Type B pancreatic cell (in vitro differentiated cells): ENCODE measurements at regions not wholly inside any gene's neighbourhood (a gene's known extent, or its start where the extent isn't known, plus 50 kb on each side); places are given as distances from the start of the nearest gene placed in this dataset.

ENCODE experiments used
- DNase-seq: peaks from one replicate; pipeline ENCODE4 v3.0.0; 2021; ENCODE audit warnings: mixed read lengths; ENCODE audit not compliant: unreplicated experiment; ENCODE audit errors: extremely low spot score
- H3K27ac Mint-ChIP-seq: 2 replicates; pipeline ENCODE4 v1.8.0; 2021; ENCODE audit warnings: mild to moderate bottlenecking, mixed read lengths
- H3K27me3 Mint-ChIP-seq: 2 replicates; pipeline ENCODE4 v1.8.0; 2021; ENCODE audit warnings: mixed read lengths
- H3K36me3 Mint-ChIP-seq: 2 replicates; pipeline ENCODE4 v1.8.0; 2021; ENCODE audit warnings: mixed read lengths
- H3K4me1 Mint-ChIP-seq: one replicate; pipeline ENCODE4 v1.8.0; 2021; ENCODE audit warnings: mixed read lengths; ENCODE audit not compliant: unreplicated experiment
- H3K4me3 Mint-ChIP-seq: 2 replicates; pipeline ENCODE4 v1.8.0; 2021; ENCODE audit warnings: mild to moderate bottlenecking, mixed read lengths
- H3K9me3 Mint-ChIP-seq: 2 replicates; pipeline ENCODE4 v1.8.0; 2021; ENCODE audit warnings: mixed read lengths
- TF ChIP-seq, protein P1 (sequence below): fragments of 200-600 bp; sonication (generic); conservative IDR thresholded peaks from 2 replicates; pipeline ENCODE4 v1.5.0; 2021; ENCODE audit warnings: antibody characterized with exemption, mild to moderate bottlenecking

DNA sequence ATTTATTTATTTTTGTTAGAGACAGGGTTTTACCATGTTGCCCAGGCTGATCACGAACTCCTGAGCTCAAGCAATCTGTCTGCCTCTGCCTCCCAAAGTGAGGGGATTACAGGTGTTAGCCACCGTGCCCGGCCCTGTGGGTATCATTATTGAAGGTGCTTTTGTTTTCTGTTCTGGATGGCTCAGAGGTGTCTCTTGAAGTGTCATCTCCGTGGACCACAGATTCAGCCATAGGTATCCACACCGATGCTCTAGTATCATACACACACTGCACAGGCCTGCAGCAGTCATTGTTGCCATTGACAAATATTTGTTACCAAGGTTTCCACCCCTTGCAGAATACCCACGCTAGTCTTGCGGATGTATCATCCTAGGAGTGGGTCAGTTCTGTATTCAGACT is 446.2 kb downstream of the XYLT1 start:
- H3K36me3 Mint-ChIP-seq: no peaks in the 10 kb centered on the region
- no peak overlapping the region for H3K4me3 Mint-ChIP-seq
- DNase-seq: no peak
- no peaks in the 10 kb centered on the region for H3K4me1 Mint-ChIP-seq
- H3K27ac Mint-ChIP-seq: no peak overlapping the region
- TF ChIP-seq, protein P1, sequence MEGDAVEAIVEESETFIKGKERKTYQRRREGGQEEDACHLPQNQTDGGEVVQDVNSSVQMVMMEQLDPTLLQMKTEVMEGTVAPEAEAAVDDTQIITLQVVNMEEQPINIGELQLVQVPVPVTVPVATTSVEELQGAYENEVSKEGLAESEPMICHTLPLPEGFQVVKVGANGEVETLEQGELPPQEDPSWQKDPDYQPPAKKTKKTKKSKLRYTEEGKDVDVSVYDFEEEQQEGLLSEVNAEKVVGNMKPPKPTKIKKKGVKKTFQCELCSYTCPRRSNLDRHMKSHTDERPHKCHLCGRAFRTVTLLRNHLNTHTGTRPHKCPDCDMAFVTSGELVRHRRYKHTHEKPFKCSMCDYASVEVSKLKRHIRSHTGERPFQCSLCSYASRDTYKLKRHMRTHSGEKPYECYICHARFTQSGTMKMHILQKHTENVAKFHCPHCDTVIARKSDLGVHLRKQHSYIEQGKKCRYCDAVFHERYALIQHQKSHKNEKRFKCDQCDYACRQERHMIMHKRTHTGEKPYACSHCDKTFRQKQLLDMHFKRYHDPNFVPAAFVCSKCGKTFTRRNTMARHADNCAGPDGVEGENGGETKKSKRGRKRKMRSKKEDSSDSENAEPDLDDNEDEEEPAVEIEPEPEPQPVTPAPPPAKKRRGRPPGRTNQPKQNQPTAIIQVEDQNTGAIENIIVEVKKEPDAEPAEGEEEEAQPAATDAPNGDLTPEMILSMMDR: no peak
- no peaks in the 10 kb centered on the region for H3K9me3 Mint-ChIP-seq
- no peaks in the 10 kb centered on the region for H3K27me3 Mint-ChIP-seq

DNA sequence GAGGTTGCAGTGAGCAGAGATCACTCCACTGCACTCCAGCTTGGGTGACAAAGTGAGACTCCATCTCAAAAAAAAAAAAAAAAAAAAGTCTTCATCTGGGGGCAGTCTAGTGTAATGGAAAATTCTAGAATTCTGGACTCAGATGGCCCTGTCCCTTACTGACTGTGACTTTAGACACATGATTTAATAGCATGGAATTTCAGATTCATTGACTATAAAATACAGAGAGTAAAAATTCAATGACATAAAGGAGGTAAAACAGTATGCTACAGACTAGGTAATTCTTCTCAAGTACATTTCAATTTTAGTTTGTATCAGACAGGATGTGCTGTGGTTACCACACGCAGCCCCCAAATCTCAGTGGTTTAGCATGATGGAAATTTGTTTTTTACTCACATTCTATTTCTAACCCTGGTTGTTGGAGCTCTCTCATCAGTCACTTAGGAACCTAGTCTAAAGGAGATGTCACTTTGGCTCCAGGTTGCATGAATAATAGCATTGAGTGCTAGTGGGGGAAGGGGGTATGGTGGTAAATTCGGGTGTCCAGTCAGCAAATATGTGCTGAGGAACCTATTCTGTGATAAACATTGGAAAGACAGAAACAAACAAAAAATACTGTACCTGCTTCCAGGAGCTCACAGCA is 444.0 kb downstream of the XYLT1 start:
- Mint-ChIP-seq H3K4me1 (no peaks in the 10 kb centered on the region), H3K9me3 (no peaks in the 10 kb centered on the region)

DNA sequence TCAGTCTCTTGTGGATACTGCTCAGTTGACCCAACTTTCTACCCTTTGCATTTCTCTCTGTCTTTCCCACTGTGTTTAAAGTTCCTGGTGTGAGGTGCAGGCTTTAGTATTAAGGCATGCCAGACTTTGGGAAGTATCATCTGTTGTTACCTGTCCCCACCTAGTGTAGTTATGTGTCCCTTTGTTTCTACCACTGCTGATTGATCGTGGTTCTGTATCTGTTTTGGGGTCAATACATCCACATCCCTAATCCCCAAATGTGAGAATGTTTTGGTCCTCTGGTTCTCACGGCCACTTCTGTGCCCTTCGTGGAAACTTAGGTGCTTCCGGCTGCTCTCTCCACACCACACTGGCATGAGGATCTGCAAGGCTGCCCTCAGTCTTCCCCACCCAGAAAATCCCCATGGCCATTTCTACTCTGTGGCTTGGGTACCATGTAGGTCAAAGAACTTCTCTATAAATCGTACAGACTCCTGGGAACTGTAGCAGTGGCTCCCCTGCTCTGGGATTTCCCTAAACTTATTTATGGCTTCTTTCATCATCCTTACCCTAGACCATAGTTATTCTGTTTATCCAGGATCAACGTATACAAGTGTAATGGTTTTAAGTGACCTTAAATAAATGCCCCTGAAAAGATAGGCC is 443.2 kb downstream of the XYLT1 start:
- Mint-ChIP-seq H3K36me3 (no peaks in the 10 kb centered on the region), H3K27me3 (no peaks in the 10 kb centered on the region), H3K4me1 (no peaks in the 10 kb centered on the region), H3K4me3 (no peak overlapping the region), H3K27ac (no peak overlapping the region), H3K9me3 (no peaks in the 10 kb centered on the region)
- TF ChIP-seq, protein P1: no peak
- no peak for DNase-seq

More for the DNA sequence above, 444.0 kb downstream of the XYLT1 start:
- TF ChIP-seq, protein P1: no peak
- H3K27me3 Mint-ChIP-seq: no peaks in the 10 kb centered on the region
- DNase-seq: no peak
- H3K27ac Mint-ChIP-seq: no peak overlapping the region
- H3K36me3 Mint-ChIP-seq: no peaks in the 10 kb centered on the region
- H3K4me3 Mint-ChIP-seq: no peak overlapping the region

DNA sequence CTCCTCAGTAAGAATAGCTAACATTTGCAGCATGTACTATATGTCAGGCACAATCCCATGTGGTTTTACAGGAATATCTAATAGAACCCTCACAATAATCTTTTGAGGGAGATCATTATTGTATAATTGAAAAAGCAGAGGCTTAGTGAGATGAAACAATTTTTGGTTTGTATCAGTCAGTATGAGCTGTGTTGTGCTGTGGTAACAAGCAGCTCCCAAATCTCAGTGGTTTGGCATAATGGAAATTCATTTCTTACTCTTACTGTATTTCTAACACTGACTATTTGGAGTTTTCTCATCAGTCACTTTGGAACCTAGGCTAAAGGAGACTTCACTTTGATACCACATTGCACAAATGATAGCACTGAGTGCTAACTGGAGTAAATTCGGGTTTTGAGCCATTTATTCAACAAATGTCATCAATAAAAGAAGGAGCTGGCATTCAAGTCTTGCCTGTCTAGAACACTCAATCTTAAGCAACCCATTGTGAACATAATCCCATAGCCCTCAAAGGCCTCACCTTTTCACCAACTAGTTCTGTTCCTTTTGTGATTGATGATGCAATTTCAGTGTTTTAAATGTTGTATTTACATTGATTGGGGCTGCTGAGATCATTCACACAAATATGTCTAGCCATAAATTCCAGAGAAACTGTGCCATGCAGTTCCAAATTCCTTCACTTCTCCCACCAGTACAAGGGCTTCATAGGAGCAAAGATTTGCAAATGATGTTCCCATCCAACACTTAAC is 441.0 kb downstream of the XYLT1 start:
- Mint-ChIP-seq H3K36me3 (no peaks in the 10 kb centered on the region), H3K4me1 (no peaks in the 10 kb centered on the region), H3K9me3 (no peaks in the 10 kb centered on the region), H3K27me3 (no peaks in the 10 kb centered on the region), H3K27ac (no peak overlapping the region), H3K4me3 (no peak overlapping the region)
- no peak for DNase-seq
- TF ChIP-seq, protein P1: no peak

DNA sequence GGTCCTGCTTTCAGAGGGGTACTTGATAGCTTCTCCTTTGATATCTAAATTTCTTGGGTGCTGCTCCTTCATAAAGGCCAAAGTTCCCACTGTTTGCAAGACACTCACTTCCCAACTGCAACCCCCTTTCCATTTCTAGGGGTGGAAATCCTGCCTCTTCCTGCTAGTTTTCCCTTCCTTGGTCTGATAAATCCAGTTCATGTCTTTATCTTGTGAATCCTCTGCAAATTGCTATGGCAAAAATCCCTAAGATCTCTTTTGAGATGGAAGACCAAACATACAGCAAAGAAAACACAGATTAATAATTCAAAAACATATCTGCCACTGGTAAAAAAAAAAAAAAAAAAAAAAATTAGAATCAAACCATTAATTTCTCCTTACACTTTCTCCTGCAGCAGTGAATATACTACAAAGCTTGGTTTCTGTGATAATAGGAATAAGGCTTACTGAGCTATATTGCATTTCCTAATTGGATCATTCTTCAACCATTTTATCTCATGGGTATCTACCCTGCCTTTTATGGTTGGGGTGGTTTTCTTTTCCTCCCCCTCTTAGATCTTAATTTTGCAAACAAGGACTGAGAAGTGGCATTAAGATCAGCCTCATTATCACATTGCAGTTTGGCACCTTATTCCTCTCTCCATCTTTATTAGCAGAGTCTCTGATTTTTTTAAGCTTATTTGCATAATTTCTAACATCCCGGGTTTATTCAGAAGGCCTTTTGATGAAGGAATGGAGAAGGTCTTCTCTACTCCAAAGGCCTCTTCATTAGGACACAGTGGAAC is 439.1 kb downstream of the XYLT1 start:
- no peak overlapping the region for H3K4me3 Mint-ChIP-seq
- no peaks in the 10 kb centered on the region for H3K9me3 Mint-ChIP-seq
- H3K27me3 Mint-ChIP-seq: no peaks in the 10 kb centered on the region
- H3K4me1 Mint-ChIP-seq: no peaks in the 10 kb centered on the region
- no peaks in the 10 kb centered on the region for H3K36me3 Mint-ChIP-seq
- no peak for DNase-seq
- TF ChIP-seq, protein P1: no peak
- no peak overlapping the region for H3K27ac Mint-ChIP-seq
